IMR-90 (cell line): ENCODE measurements at regions not wholly inside any gene's neighbourhood (a gene's known extent, or its start where the extent isn't known, plus 50 kb on each side); places are given as distances from the start of the nearest gene placed in this dataset.

Experiments used
- ATAC-seq: fragments of 200-7000 bp; cut with Tn5 transposase; 2 replicates; pipeline ENCODE4 v1.9.1; 2020; ENCODE audit warnings: low read depth, mild to moderate bottlenecking, moderate library complexity
- BruUV-seq: library from RNA; stranded (reverse); fragments of 400-500 nt; replicated peaks from 2 replicates; lab custom pipeline; 2021; lab: Mats Ljungman, UMichigan
- CTCF ChIA-PET: fragments of 300-600 bp; formaldehyde crosslinking; extraction: SDS; loops from one replicate; lab custom pipeline; 2021; ENCODE audit warnings: antibody characterized with exemption; lab: Yijun Ruan, JAX
- POLR2A ChIA-PET: fragments of 300-600 bp; sonication (Branson Sonifier 250); formaldehyde crosslinking; loops from one replicate; lab custom pipeline; 2022; ENCODE audit warnings: antibody characterized with exemption; ENCODE audit not compliant: unreplicated experiment; lab: Charles Lee
- DNase-seq: peaks from one replicate; pipeline ENCODE4 v3.0.0; 2013
- H2AFZ ChIP-seq: replicated peaks from 2 replicates; pipeline ENCODE3; 2013; ENCODE audit warnings: low read length, mild to moderate bottlenecking; ENCODE audit not compliant: poor library complexity
- H2AK5ac ChIP-seq: 2 replicates; pipeline ENCODE4 v1.6.1; 2013; ENCODE audit warnings: low read depth, low read length, inconsistent platforms
- H2AK9ac ChIP-seq: replicated peaks from 2 replicates; pipeline ENCODE3; 2013; ENCODE audit warnings: mild to moderate bottlenecking, low read depth, low read length, moderate library complexity; ENCODE audit not compliant: poor library complexity
- H2BK120ac ChIP-seq: 2 replicates; pipeline ENCODE4 v1.6.1; 2013; ENCODE audit warnings: low read depth, low read length, inconsistent platforms
- H2BK15ac ChIP-seq: 3 replicates; pipeline ENCODE4 v1.6.1; 2013; ENCODE audit warnings: low read depth, low read length, inconsistent platforms
- H2BK20ac ChIP-seq: 2 replicates; pipeline ENCODE4 v1.6.1; 2013; ENCODE audit warnings: low read depth, mild to moderate bottlenecking, inconsistent platforms, low read length, moderate library complexity
- H2BK5ac ChIP-seq: 2 replicates; pipeline ENCODE4 v1.6.1; 2013; ENCODE audit warnings: mild to moderate bottlenecking, low read depth, low read length, inconsistent platforms; ENCODE audit not compliant: poor library complexity, severe bottlenecking
- H3K14ac ChIP-seq: replicated peaks from 2 replicates; pipeline ENCODE4 v1.6.1; 2013; ENCODE audit warnings: low read depth, low read length, inconsistent platforms
- H3K18ac ChIP-seq: 2 replicates; pipeline ENCODE4 v1.6.1; 2013; ENCODE audit warnings: low read depth, low read length, control low read depth
- H3K23ac ChIP-seq: 2 replicates; pipeline ENCODE4 v1.6.1; 2013; ENCODE audit warnings: low read depth, low read length, inconsistent platforms
- H3K27ac ChIP-seq: 2 replicates; pipeline ENCODE4 v1.5.1; 2013; ENCODE audit warnings: mild to moderate bottlenecking, control low read depth, low read length; ENCODE audit not compliant: insufficient read depth
- H3K27me3 ChIP-seq: 2 replicates; pipeline ENCODE4 v1.6.1; 2013; ENCODE audit warnings: low read length; ENCODE audit not compliant: control insufficient read depth, insufficient read depth
- H3K36me3 ChIP-seq: 2 replicates; pipeline ENCODE4 v1.6.1; 2013; ENCODE audit warnings: low read length, mixed read lengths; ENCODE audit not compliant: control insufficient read depth, insufficient read depth
- H3K4ac ChIP-seq: 2 replicates; pipeline ENCODE4 v1.6.1; 2013; ENCODE audit warnings: low read depth, low read length, inconsistent platforms
- H3K4me1 ChIP-seq: 2 replicates; pipeline ENCODE4 v1.6.1; 2013; ENCODE audit warnings: low read length, mixed read lengths; ENCODE audit not compliant: control insufficient read depth, insufficient read depth
- H3K4me2 ChIP-seq: 2 replicates; pipeline ENCODE4 v1.6.1; 2013; ENCODE audit warnings: low read depth, mild to moderate bottlenecking, control low read depth, low read length, moderate library complexity
- H3K4me3 ChIP-seq: 2 replicates; pipeline ENCODE4 v1.5.1; 2013; ENCODE audit warnings: low read depth, mild to moderate bottlenecking, control low read depth, low read length, moderate library complexity; ENCODE audit not compliant: insufficient read depth
- H3K56ac ChIP-seq: 2 replicates; pipeline ENCODE4 v1.6.1; 2013; ENCODE audit warnings: low read length, inconsistent platforms; ENCODE audit not compliant: insufficient read depth; ENCODE audit errors: extremely low read depth
- H3K79me1 ChIP-seq, 2 experiments: 2 replicates each; pipeline ENCODE4 v1.6.1; 2013; ENCODE audit warnings: low read length in 2 of 2, inconsistent platforms in 1 of 2, low read depth in 1 of 2
- H3K9ac ChIP-seq: 2 replicates; pipeline ENCODE4 v1.6.1; 2013; ENCODE audit warnings: low read depth, low read length, control low read depth
- H3K9me1 ChIP-seq: 2 replicates; pipeline ENCODE4 v1.6.1; 2013; ENCODE audit warnings: low read length, inconsistent platforms; ENCODE audit not compliant: insufficient read depth
- H3K9me3 ChIP-seq: 2 replicates; pipeline ENCODE4 v1.6.1; 2013; ENCODE audit warnings: low read length; ENCODE audit not compliant: control insufficient read depth, insufficient read depth
- H4K20me1 ChIP-seq: 2 replicates; pipeline ENCODE4 v1.6.1; 2013; ENCODE audit warnings: low read length, inconsistent platforms; ENCODE audit not compliant: insufficient read depth
- H4K5ac ChIP-seq: 2 replicates; pipeline ENCODE4 v1.6.1; 2013; ENCODE audit warnings: mild to moderate bottlenecking, low read depth, low read length, control low read depth
- H4K8ac ChIP-seq, 2 experiments: 2 replicates each; pipeline ENCODE4 v1.6.1; 2013; ENCODE audit warnings: low read depth in 2 of 2, low read length in 2 of 2, control low read depth in 1 of 2, inconsistent platforms in 1 of 2
- H4K91ac ChIP-seq: 2 replicates; pipeline ENCODE4 v1.6.1; 2013; ENCODE audit warnings: low read depth, low read length, inconsistent platforms; ENCODE audit not compliant: insufficient read depth
- BHLHE40 ChIP-seq: fragments of 150-350 bp; IDR thresholded peaks from 2 replicates; pipeline ENCODE4 v1.6.1; 2016; ENCODE audit warnings: mild to moderate bottlenecking, low read depth, low read length
- CEBPB ChIP-seq: IDR thresholded peaks from 2 replicates; pipeline ENCODE4 v1.6.1; 2012; ENCODE audit warnings: low read depth, low read length, improper control_type of control experiment
- CHD1 ChIP-seq: IDR thresholded peaks from 2 replicates; pipeline ENCODE4 v1.6.1; 2012; ENCODE audit warnings: low read depth, low read length, improper control_type of control experiment
- CTCF ChIP-seq: conservative IDR thresholded peaks from 2 replicates; pipeline ENCODE4 v1.5.1; 2012; ENCODE audit warnings: mild to moderate bottlenecking, low read depth, low read length, improper control_type of control experiment
- ELK1 ChIP-seq: fragments of 150-350 bp; IDR thresholded peaks from 2 replicates; pipeline ENCODE4 v1.6.1; 2016; ENCODE audit warnings: low read depth, mild to moderate bottlenecking, low read length, moderate library complexity, borderline replicate concordance
- FOS ChIP-seq: fragments of 150-350 bp; IDR thresholded peaks from 2 replicates; pipeline ENCODE4 v1.6.1; 2016; ENCODE audit warnings: low read depth, low read length
- MAFK ChIP-seq: IDR thresholded peaks from 2 replicates; pipeline ENCODE4 v1.6.1; 2012; ENCODE audit warnings: low read depth, low read length, improper control_type of control experiment
- MAZ ChIP-seq: IDR thresholded peaks from 2 replicates; pipeline ENCODE4 v1.6.1; 2012; ENCODE audit warnings: low read depth, mild to moderate bottlenecking, low read length, improper control_type of control experiment, moderate library complexity, borderline replicate concordance
- MXI1 ChIP-seq: IDR thresholded peaks from 2 replicates; pipeline ENCODE4 v1.6.1; 2012; ENCODE audit warnings: low read depth, mild to moderate bottlenecking, low read length, moderate library complexity, borderline replicate concordance
- NFE2L2 ChIP-seq: fragments of 150-350 bp; IDR thresholded peaks from 2 replicates; pipeline ENCODE4 v1.6.1; 2016; ENCODE audit warnings: low read depth, mild to moderate bottlenecking, low read length
- POLR2A ChIP-seq: IDR thresholded peaks from 2 replicates; pipeline ENCODE4 v1.6.1; 2012; ENCODE audit warnings: mild to moderate bottlenecking, low read depth, low read length
- RAD21 ChIP-seq: IDR thresholded peaks from 2 replicates; pipeline ENCODE4 v1.6.1; 2012; ENCODE audit warnings: low read length, improper control_type of control experiment
- RCOR1 ChIP-seq: IDR thresholded peaks from 2 replicates; pipeline ENCODE4 v1.6.1; 2012; ENCODE audit warnings: mild to moderate bottlenecking, low read length, improper control_type of control experiment; ENCODE audit not compliant: insufficient replicate concordance
- RFX5 ChIP-seq: IDR thresholded peaks from 2 replicates; pipeline ENCODE4 v1.8.0; 2012; ENCODE audit warnings: low read depth, mild to moderate bottlenecking, low read length, moderate library complexity
- SMC3 ChIP-seq: fragments of 150-350 bp; IDR thresholded peaks from 2 replicates; pipeline ENCODE4 v1.6.1; 2016; ENCODE audit warnings: low read depth, mild to moderate bottlenecking, antibody characterized with exemption, low read length, moderate library complexity
- USF2 ChIP-seq: fragments of 150-350 bp; IDR thresholded peaks from 2 replicates; pipeline ENCODE4 v1.6.1; 2017; ENCODE audit warnings: mild to moderate bottlenecking, antibody characterized with exemption, low read length, low read depth
- WGBS, 2 experiments: methylation state at CpG; one replicate each; pipeline versions ENCODE4 v1.1.5 to v1.1.7; 2013; ENCODE audit warnings: missing lambda C conversion rate in 2 of 2; ENCODE audit not compliant: insufficient read length in 1 of 2; ENCODE audit errors: extremely low coverage in 2 of 2; 5-methylcytosine and 5-hydroxymethylcytosine counted together
- dilution Hi-C: fragments of 300-500 bp; cut with HindIII; formaldehyde crosslinking; loops from one replicate; pipeline ENCODE4 v1.14.3; 2018; ENCODE audit warnings: low sequenced_read_pairs; ENCODE audit not compliant: unreplicated experiment
- in situ Hi-C: fragments of 300-500 bp; cut with MboI; formaldehyde crosslinking; loops from 3 replicates; pipeline ENCODE4 v1.14.3; 2019; ENCODE audit warnings: low sequenced_read_pairs, inconsistent platforms, mixed read lengths
- intact Hi-C: fragments of 100-400 bp; cut with micrococcal nuclease; formaldehyde crosslinking; loops from 2 replicates; pipeline ENCODE4 v1.10.0; 2022

DNA sequence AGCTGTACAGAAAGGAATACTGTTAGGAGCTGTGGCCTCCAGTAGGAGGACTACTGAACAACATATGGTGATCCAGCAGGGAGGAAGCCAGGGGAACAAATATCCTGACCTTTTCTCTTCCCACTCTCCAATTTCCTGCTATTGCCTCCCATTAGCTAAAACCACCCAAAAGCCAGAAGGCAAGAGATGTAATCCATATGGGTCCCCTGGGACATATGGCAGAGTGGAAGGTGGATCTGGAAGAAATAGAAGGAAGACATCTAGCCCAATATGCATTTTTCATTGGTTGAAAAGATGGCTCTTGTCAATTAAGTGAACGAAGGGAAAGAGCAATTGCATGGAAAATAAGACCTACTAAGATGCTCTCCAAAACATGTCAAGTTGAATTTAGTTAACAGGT is 167.2 kb downstream of the CNTN3 start:
- WGBS, 2 experiments = no CpG with 5 or more reads among the region's 1 CpG
- Histone ChIP-seq H2BK5ac (no peak overlapping the region), H3K14ac (no peak overlapping the region), H3K9me3 (no peaks in the 10 kb centered on the region), H4K20me1 (no peaks in the 10 kb centered on the region), H4K5ac (no peak overlapping the region), H3K18ac (no peak overlapping the region), H2AK5ac (no peak overlapping the region), H4K8ac (no peak overlapping the region), H3K4me1 (peaks cover 3% of the 10 kb centered on the region), H3K4ac (no peak overlapping the region), H3K4me3 (no peak overlapping the region), H3K9ac (no peak overlapping the region), H2BK15ac (no peak overlapping the region), H3K56ac (no peak overlapping the region), H2AFZ (no peak overlapping the region), H3K27me3 (no peaks in the 10 kb centered on the region), H3K79me1 (no peaks in the 10 kb centered on the region), H3K23ac (no peak overlapping the region), H2BK20ac (no peak overlapping the region), H3K27ac (no peak overlapping the region), H2AK9ac (no peak overlapping the region), H3K9me1 (no peaks in the 10 kb centered on the region), H2BK120ac (no peak overlapping the region), H4K91ac (no peak overlapping the region), H3K36me3 (no peaks in the 10 kb centered on the region), H3K4me2 (no peak overlapping the region)
- no peak for TF ChIP-seq BHLHE40
- TF ChIP-seq RFX5 = no peak
- no peak for TF ChIP-seq CHD1
- TF ChIP-seq MAZ = no peak
- TF ChIP-seq SMC3 = no peak
- no peak for TF ChIP-seq MAFK
- no peak for TF ChIP-seq RCOR1
- TF ChIP-seq USF2 = no peak
- no peak for TF ChIP-seq CTCF
- TF ChIP-seq CEBPB = no peak
- no peak for TF ChIP-seq POLR2A
- no peak for TF ChIP-seq NFE2L2
- no peak for TF ChIP-seq ELK1
- TF ChIP-seq RAD21 = no peak
- TF ChIP-seq FOS = no peak
- no peak for TF ChIP-seq MXI1
- DNase-seq = no peak
- dilution Hi-C loops (no loop called here), in situ Hi-C loops (no loop called here), intact Hi-C loops (no loop called here)
- BruUV-seq = no TSS peak
- POLR2A ChIA-PET = no interaction called here
- no peak for ATAC-seq
- CTCF ChIA-PET = no interaction called here
